Keratinocyte (primary cell): ENCODE measurements at regions not wholly inside any gene's neighbourhood (a gene's known extent, or its start where the extent isn't known, plus 50 kb on each side); places are given as distances from the start of the nearest gene placed in this dataset.

Source experiments
- DNase-seq: peaks from one replicate; pipeline ENCODE4 v3.0.0-alpha.2; 2011; ENCODE audit warnings: low read depth, missing footprints, low spot score
- FAIRE-seq: peaks from 2 replicates; lab custom pipeline; 2011; peaks lifted over from hg19 to GRCh38; lab: Jason Lieb, UNC
- H2AFZ ChIP-seq: 2 replicates; pipeline ENCODE4 v1.6.0; 2012; ENCODE audit warnings: low read length, control low read depth, inconsistent platforms; ENCODE audit not compliant: control insufficient read depth
- H3K27ac ChIP-seq: 2 replicates; pipeline ENCODE4 v1.5.1; 2011; ENCODE audit warnings: low read length; ENCODE audit not compliant: control insufficient read depth, insufficient read depth
- H3K27me3 ChIP-seq: 3 replicates; pipeline ENCODE4 v1.6.0; 2011; ENCODE audit warnings: low read length; ENCODE audit not compliant: control insufficient read depth, insufficient read depth; ENCODE audit errors: extremely low read depth
- H3K36me3 ChIP-seq, 2 experiments: 2 replicates in 1 of 2; 3 replicates in 1 of 2; pipeline ENCODE4 v1.5.1; 2011; ENCODE audit warnings: low read length in 2 of 2, mild to moderate bottlenecking in 1 of 2; ENCODE audit not compliant: control insufficient read depth in 2 of 2, insufficient read depth in 2 of 2; ENCODE audit errors: extremely low read depth in 1 of 2
- H3K4me1 ChIP-seq: 3 replicates; pipeline ENCODE4 v1.5.1; 2011; ENCODE audit warnings: low read length; ENCODE audit not compliant: control insufficient read depth, insufficient read depth; ENCODE audit errors: extremely low read depth
- H3K4me2 ChIP-seq: 3 replicates; pipeline ENCODE4 v1.6.0; 2011; ENCODE audit warnings: low read depth, low read length; ENCODE audit not compliant: control insufficient read depth, insufficient read depth; ENCODE audit errors: extremely low read depth
- H3K4me3 ChIP-seq, 3 experiments: fragments of 200-600 bp in 1 of 3; sonication (generic) in 1 of 3; 2 replicates in 2 of 3; 3 replicates in 1 of 3; pipeline ENCODE4 v1.5.1; 2011 to 2016; ENCODE audit warnings: low read length in 3 of 3, mild to moderate bottlenecking in 3 of 3, control low read depth in 2 of 3, inconsistent platforms in 1 of 3, low read depth in 1 of 3, mixed read lengths in 1 of 3, mixed run types in 1 of 3, moderate library complexity in 1 of 3; ENCODE audit not compliant: control insufficient read depth in 2 of 3, insufficient read depth in 2 of 3; ENCODE audit errors: extremely low read depth in 1 of 3
- H3K79me2 ChIP-seq: 2 replicates; pipeline ENCODE4 v1.6.0; 2012; ENCODE audit warnings: low read length; ENCODE audit not compliant: control insufficient read depth, insufficient read depth
- H3K9ac ChIP-seq: 3 replicates; pipeline ENCODE4 v1.6.0; 2011; ENCODE audit warnings: low read length; ENCODE audit not compliant: control insufficient read depth, insufficient read depth; ENCODE audit errors: extremely low read depth
- H3K9me1 ChIP-seq: 3 replicates; pipeline ENCODE4 v1.6.0; 2011; ENCODE audit warnings: low read length; ENCODE audit not compliant: control insufficient read depth, insufficient read depth; ENCODE audit errors: extremely low read depth
- H3K9me3 ChIP-seq: 2 replicates; pipeline ENCODE4 v1.5.1; 2012; ENCODE audit warnings: low read depth, low read length; ENCODE audit not compliant: control insufficient read depth
- H4K20me1 ChIP-seq: 3 replicates; pipeline ENCODE4 v1.6.0; 2011; ENCODE audit warnings: low read length; ENCODE audit not compliant: control insufficient read depth, insufficient read depth; ENCODE audit errors: extremely low read depth
- EZH2 ChIP-seq: IDR thresholded peaks from one replicate; pipeline ENCODE4 v1.6.1; 2012; ENCODE audit warnings: inconsistent platforms, mild to moderate bottlenecking, low read length, moderate library complexity
- dilution Hi-C: fragments of 300-500 bp; cut with MboI; formaldehyde crosslinking; loops from one replicate; pipeline ENCODE4 v1.7.0; 2020; ENCODE audit warnings: low sequenced_read_pairs; ENCODE audit not compliant: extremely low pct_ligation_motif_present
- TF ChIP-seq, protein P1 (sequence below), 3 experiments: IDR thresholded peaks in 1 of 3; conservative IDR thresholded peaks in 1 of 3; optimal IDR thresholded peaks in 1 of 3; 2 replicates in 2 of 3; 3 replicates in 1 of 3; pipeline versions ENCODE3 to v1.5.1; 2011; ENCODE audit warnings: low read length in 3 of 3, mild to moderate bottlenecking in 3 of 3, moderate library complexity in 2 of 3, control low read depth in 1 of 3, inconsistent platforms in 1 of 3; ENCODE audit not compliant: insufficient read depth in 2 of 3; ENCODE audit errors: extremely low read depth in 1 of 3

DNA sequence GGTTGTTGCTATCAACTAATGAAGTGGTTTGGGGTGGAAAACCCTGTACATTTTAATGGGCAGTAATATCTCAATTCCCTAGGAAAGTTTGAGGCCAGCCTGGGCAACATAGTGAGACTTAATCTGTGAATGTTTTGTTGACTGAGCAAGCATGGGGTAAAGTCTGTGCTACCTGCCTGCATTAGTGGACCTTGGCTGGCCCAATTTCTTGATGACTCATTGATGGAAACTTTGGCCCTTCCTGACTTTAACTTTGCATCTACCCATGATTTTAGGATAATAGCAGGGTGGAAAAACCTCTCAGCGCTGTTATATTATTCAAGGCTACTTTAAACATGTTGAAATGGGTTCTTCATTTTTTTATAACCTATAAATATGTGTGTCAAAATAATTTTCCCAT is 389.4 kb upstream of the RORB start:
- TF ChIP-seq, protein P1, sequence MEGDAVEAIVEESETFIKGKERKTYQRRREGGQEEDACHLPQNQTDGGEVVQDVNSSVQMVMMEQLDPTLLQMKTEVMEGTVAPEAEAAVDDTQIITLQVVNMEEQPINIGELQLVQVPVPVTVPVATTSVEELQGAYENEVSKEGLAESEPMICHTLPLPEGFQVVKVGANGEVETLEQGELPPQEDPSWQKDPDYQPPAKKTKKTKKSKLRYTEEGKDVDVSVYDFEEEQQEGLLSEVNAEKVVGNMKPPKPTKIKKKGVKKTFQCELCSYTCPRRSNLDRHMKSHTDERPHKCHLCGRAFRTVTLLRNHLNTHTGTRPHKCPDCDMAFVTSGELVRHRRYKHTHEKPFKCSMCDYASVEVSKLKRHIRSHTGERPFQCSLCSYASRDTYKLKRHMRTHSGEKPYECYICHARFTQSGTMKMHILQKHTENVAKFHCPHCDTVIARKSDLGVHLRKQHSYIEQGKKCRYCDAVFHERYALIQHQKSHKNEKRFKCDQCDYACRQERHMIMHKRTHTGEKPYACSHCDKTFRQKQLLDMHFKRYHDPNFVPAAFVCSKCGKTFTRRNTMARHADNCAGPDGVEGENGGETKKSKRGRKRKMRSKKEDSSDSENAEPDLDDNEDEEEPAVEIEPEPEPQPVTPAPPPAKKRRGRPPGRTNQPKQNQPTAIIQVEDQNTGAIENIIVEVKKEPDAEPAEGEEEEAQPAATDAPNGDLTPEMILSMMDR (optimal IDR thresholded peaks at IDR 0.05 in 1 of 3, IDR thresholded peaks at IDR 0.05 in 1 of 3, conservative IDR thresholded peaks at IDR 0.05 in 1 of 3; ENCODE audit: extremely low read depth in 1 of 3, insufficient read depth in 2 of 3, low read length in 3 of 3), result no peak
- no peak for TF ChIP-seq EZH2
- H3K4me3 ChIP-seq, result no peak overlapping the region
- no peaks in the 10 kb centered on the region for H3K27me3 ChIP-seq
- no peaks in the 10 kb centered on the region for H3K9me1 ChIP-seq
- no peaks in the 10 kb centered on the region for H3K4me1 ChIP-seq
- FAIRE-seq (no peak), DNase-seq (no peak)
- dilution Hi-C loops, result no loop called here
- no peak overlapping the region for H3K9ac ChIP-seq
- H3K9me3 ChIP-seq, result no peaks in the 10 kb centered on the region
- H3K36me3 ChIP-seq, result no peaks in the 10 kb centered on the region
- H3K79me2 ChIP-seq, result no peaks in the 10 kb centered on the region
- H2AFZ ChIP-seq, result no peak overlapping the region
- no peaks in the 10 kb centered on the region for H4K20me1 ChIP-seq
- no peak overlapping the region for H3K27ac ChIP-seq
- no peak overlapping the region for H3K4me2 ChIP-seq

DNA sequence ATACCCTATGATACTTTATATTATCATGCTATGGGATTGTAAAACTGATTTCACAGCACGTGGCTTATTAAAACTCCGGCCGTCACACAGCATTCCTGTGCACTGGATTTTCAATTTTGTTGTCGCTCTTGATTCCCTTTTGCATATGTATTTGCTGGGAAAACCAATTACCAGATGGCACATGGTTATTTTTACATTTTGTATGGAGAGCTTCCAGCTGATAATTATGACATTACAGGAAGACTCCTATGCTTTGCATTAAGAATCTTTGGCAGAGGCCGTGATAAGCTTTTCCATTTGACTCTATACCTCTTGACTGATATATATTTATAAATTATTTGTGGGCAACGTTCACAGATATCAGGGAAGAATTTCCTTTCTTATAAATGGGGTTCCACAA is 381.2 kb upstream of the RORB start:
- FAIRE-seq, result no peak
- no peak overlapping the region for H3K27ac ChIP-seq
- no peaks in the 10 kb centered on the region for H3K27me3 ChIP-seq
- no peaks in the 10 kb centered on the region for H3K36me3 ChIP-seq
- no peaks in the 10 kb centered on the region for H3K4me1 ChIP-seq
- H3K4me3 ChIP-seq, result no peak overlapping the region
- no peak overlapping the region for H3K9ac ChIP-seq
- no peaks in the 10 kb centered on the region for H4K20me1 ChIP-seq
- dilution Hi-C loops, result no loop called here
- H3K79me2 ChIP-seq, result no peaks in the 10 kb centered on the region
- H3K4me2 ChIP-seq, result no peak overlapping the region
- no peak for TF ChIP-seq EZH2
- TF ChIP-seq, protein P1 (optimal IDR thresholded peaks at IDR 0.05 in 1 of 3, IDR thresholded peaks at IDR 0.05 in 1 of 3, conservative IDR thresholded peaks at IDR 0.05 in 1 of 3; ENCODE audit: extremely low read depth in 1 of 3, insufficient read depth in 2 of 3, low read length in 3 of 3), result no peak
- H2AFZ ChIP-seq, result no peak overlapping the region
- no peaks in the 10 kb centered on the region for H3K9me3 ChIP-seq
- DNase-seq, result no peak
- H3K9me1 ChIP-seq, result no peaks in the 10 kb centered on the region
